HEK293 (cell line): ENCODE measurements at regions not wholly inside any gene's neighbourhood (a gene's known extent, or its start where the extent isn't known, plus 50 kb on each side); places are given as distances from the start of the nearest gene placed in this dataset.

ENCODE experiments used
- CTCF ChIA-PET: fragments of 350-600 bp; formaldehyde crosslinking; extraction: SDS; loops from one replicate; lab custom pipeline; 2021; ENCODE audit warnings: antibody characterized with exemption; lab: Yijun Ruan, JAX
- POLR2A ChIA-PET: fragments of 300-600 bp; formaldehyde crosslinking; extraction: SDS; loops from one replicate; lab custom pipeline; 2020; ENCODE audit warnings: antibody characterized with exemption, inconsistent platforms; lab: Yijun Ruan, JAX
- H3K27ac ChIP-seq: fragments of 200-500 bp; sonication (Bioruptor generic); 2 replicates; pipeline ENCODE4 v1.5.1; 2014; ENCODE audit warnings: low read depth, low read length, control low read depth, inconsistent platforms; ENCODE audit errors: extremely low read depth
- H3K36me3 ChIP-seq, 2 experiments: fragments of 200-500 bp in 1 of 2; sonication (Bioruptor generic) in 1 of 2; 1 replicate in 1 of 2; 2 replicates in 1 of 2; pipeline ENCODE4 v1.5.1; 2014 to 2017; ENCODE audit warnings: inconsistent platforms in 2 of 2, low read length in 2 of 2; ENCODE audit not compliant: control insufficient read depth in 2 of 2, insufficient read depth in 1 of 2
- H3K4me1 ChIP-seq: fragments of 200-500 bp; sonication (Bioruptor generic); 2 replicates; pipeline ENCODE4 v1.5.1; 2014; ENCODE audit warnings: mild to moderate bottlenecking, low read length, inconsistent platforms; ENCODE audit not compliant: control insufficient read depth, insufficient read depth
- H3K4me3 ChIP-seq: 2 replicates; pipeline ENCODE4 v1.5.1; 2011; ENCODE audit warnings: low read depth, mild to moderate bottlenecking, control low read depth, low read length, moderate library complexity
- H3K9me3 ChIP-seq: fragments of 200-500 bp; sonication (Bioruptor generic); 2 replicates; pipeline ENCODE4 v1.5.1; 2014; ENCODE audit warnings: low read depth, low read length, inconsistent platforms; ENCODE audit not compliant: control insufficient read depth, insufficient read depth
- GLIS1 ChIP-seq: fragments of 450-650 bp; formaldehyde crosslinking; IDR thresholded peaks from 2 replicates; pipeline ENCODE4 v1.5.1; 2016; ENCODE audit warnings: missing biosample characterization, missing genetic modification characterization
- HOXD13 ChIP-seq: sonication (generic); formaldehyde crosslinking; IDR thresholded peaks from 2 replicates; pipeline ENCODE4 v1.8.0; 2022; ENCODE audit warnings: missing genetic modification reagents, borderline replicate concordance
- SALL2 ChIP-seq: fragments of 450-650 bp; formaldehyde crosslinking; IDR thresholded peaks from 2 replicates; pipeline ENCODE4 v1.5.0; 2017; ENCODE audit warnings: missing biosample characterization, mild to moderate bottlenecking, missing genetic modification characterization, borderline replicate concordance
- SP2 ChIP-seq: fragments of 450-650 bp; formaldehyde crosslinking; IDR thresholded peaks from 2 replicates; pipeline ENCODE4 v1.5.1; 2016; ENCODE audit warnings: missing biosample characterization, missing genetic modification characterization
- ZFHX2 ChIP-seq: fragments of 450-650 bp; formaldehyde crosslinking; conservative IDR thresholded peaks from 2 replicates; pipeline ENCODE4 v1.5.1; 2016; ENCODE audit warnings: missing biosample characterization, missing genetic modification characterization
- ZNF112 ChIP-seq: fragments of 450-650 bp; formaldehyde crosslinking; IDR thresholded peaks from 2 replicates; pipeline ENCODE4 v1.5.0; 2017; ENCODE audit warnings: missing biosample characterization, missing genetic modification characterization
- ZNF121 ChIP-seq: fragments of 450-650 bp; formaldehyde crosslinking; IDR thresholded peaks from 2 replicates; pipeline ENCODE4 v1.5.1; 2016; ENCODE audit warnings: missing biosample characterization, missing genetic modification characterization
- ZNF155 ChIP-seq: fragments of 450-650 bp; formaldehyde crosslinking; IDR thresholded peaks from 2 replicates; pipeline ENCODE4 v1.5.1; 2016; ENCODE audit warnings: missing biosample characterization, missing genetic modification characterization
- ZNF221 ChIP-seq: fragments of 450-650 bp; formaldehyde crosslinking; IDR thresholded peaks from 2 replicates; pipeline ENCODE4 v1.5.1; 2017; ENCODE audit warnings: missing biosample characterization, missing genetic modification characterization, borderline replicate concordance
- ZNF311 ChIP-seq: fragments of 450-650 bp; formaldehyde crosslinking; IDR thresholded peaks from 2 replicates; pipeline ENCODE4 v1.5.1; 2017; ENCODE audit warnings: missing biosample characterization, missing genetic modification characterization, borderline replicate concordance
- ZNF324 ChIP-seq: fragments of 450-650 bp; formaldehyde crosslinking; IDR thresholded peaks from 2 replicates; pipeline ENCODE4 v1.5.1; 2016; ENCODE audit warnings: missing biosample characterization, missing genetic modification characterization
- ZNF416 ChIP-seq: fragments of 450-650 bp; formaldehyde crosslinking; IDR thresholded peaks from 2 replicates; pipeline ENCODE4 v1.5.1; 2016; ENCODE audit warnings: missing biosample characterization, missing genetic modification characterization
- ZNF621 ChIP-seq: fragments of 450-650 bp; formaldehyde crosslinking; IDR thresholded peaks from 2 replicates; pipeline ENCODE4 v1.5.1; 2017; ENCODE audit warnings: missing biosample characterization, missing genetic modification characterization
- ZNF654 ChIP-seq: fragments of 450-650 bp; formaldehyde crosslinking; IDR thresholded peaks from 2 replicates; pipeline ENCODE4 v1.5.1; 2016; ENCODE audit warnings: low read depth, missing biosample characterization, missing genetic modification characterization
- ZNF707 ChIP-seq: fragments of 450-650 bp; formaldehyde crosslinking; IDR thresholded peaks from 2 replicates; pipeline ENCODE4 v1.5.1; 2016; ENCODE audit warnings: missing biosample characterization, missing genetic modification characterization
- ZNF747 ChIP-seq: fragments of 450-650 bp; formaldehyde crosslinking; IDR thresholded peaks from 2 replicates; pipeline ENCODE4 v1.5.1; 2016; ENCODE audit warnings: missing biosample characterization, missing genetic modification characterization
- ZNF76 ChIP-seq: fragments of 450-650 bp; formaldehyde crosslinking; IDR thresholded peaks from 2 replicates; pipeline ENCODE4; 2016; ENCODE audit warnings: low read depth, missing biosample characterization, missing genetic modification characterization, borderline replicate concordance
- TF ChIP-seq, protein P1 (sequence below): fragments of 450-650 bp; IDR thresholded peaks from 2 replicates; pipeline ENCODE4 v1.5.1; 2018; ENCODE audit warnings: missing biosample characterization, missing genetic modification characterization
- TF ChIP-seq, protein P2 (sequence below): fragments of 450-650 bp; formaldehyde crosslinking; IDR thresholded peaks from 2 replicates; pipeline ENCODE4 v1.5.1; 2016; ENCODE audit warnings: missing biosample characterization, missing genetic modification characterization, borderline replicate concordance
- TF ChIP-seq, protein P3 (sequence below): fragments of 450-650 bp; formaldehyde crosslinking; IDR thresholded peaks from 2 replicates; pipeline ENCODE4 v1.5.1; 2016; ENCODE audit warnings: missing biosample characterization, missing genetic modification characterization
- TF ChIP-seq, protein P4 (sequence below): sonication (generic); formaldehyde crosslinking; IDR thresholded peaks from 2 replicates; pipeline ENCODE4 v1.8.1; 2022; ENCODE audit warnings: mild to moderate bottlenecking, moderate library complexity, missing genetic modification reagents
- TF ChIP-seq, protein P5 (sequence below): fragments of 450-650 bp; formaldehyde crosslinking; IDR thresholded peaks from 2 replicates; pipeline ENCODE4 v1.5.1; 2017; ENCODE audit warnings: missing biosample characterization, missing genetic modification characterization

DNA sequence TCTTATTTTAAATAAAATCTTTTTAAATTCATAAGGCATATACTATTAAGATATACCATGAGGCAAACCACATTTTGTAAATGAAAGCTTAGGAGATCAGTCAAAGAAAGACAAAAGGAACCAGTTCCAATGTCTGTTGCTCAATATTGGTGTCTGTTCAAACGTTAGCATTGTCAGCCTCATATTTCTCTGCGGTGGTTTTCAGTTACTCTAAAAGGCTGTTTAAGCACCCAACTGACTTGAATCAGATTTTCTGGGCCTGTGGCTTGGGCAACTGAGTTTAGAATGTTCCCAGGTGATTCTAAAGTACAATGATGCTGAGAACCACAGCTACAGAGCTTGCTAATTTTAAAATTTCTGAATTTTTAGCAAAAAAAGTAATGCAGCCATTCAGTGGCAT, 166.3 kb upstream of the KIF2A start (continued):
- TF ChIP-seq, protein P1, sequence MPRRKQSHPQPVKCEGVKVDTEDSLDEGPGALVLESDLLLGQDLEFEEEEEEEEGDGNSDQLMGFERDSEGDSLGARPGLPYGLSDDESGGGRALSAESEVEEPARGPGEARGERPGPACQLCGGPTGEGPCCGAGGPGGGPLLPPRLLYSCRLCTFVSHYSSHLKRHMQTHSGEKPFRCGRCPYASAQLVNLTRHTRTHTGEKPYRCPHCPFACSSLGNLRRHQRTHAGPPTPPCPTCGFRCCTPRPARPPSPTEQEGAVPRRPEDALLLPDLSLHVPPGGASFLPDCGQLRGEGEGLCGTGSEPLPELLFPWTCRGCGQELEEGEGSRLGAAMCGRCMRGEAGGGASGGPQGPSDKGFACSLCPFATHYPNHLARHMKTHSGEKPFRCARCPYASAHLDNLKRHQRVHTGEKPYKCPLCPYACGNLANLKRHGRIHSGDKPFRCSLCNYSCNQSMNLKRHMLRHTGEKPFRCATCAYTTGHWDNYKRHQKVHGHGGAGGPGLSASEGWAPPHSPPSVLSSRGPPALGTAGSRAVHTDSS (tag by site-specific recombination): no peak
- no peak for TF ChIP-seq ZNF311 (tag by site-specific recombination)
- TF ChIP-seq GLIS1 (tag by site-specific recombination): no peak

DNA sequence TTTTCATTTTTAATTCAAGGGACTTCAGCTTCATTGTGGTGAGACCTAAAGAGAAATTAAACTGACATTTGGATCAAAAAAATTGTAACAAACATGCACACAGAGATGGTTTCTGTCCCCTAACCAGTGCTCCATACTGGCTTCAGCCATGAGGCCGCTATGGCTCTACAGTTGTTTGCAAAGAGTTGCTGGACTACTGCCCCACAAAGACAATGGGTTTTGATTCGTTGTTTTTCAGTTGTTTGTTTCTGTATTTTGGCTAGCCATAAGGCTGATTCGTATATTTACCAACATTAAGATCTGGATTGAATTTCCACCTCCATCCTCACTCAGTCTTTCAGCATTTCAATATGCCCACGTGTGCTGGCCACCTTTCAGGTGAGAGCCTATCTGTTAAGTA, 163.7 kb upstream of the KIF2A start:
- TF ChIP-seq, protein P2, sequence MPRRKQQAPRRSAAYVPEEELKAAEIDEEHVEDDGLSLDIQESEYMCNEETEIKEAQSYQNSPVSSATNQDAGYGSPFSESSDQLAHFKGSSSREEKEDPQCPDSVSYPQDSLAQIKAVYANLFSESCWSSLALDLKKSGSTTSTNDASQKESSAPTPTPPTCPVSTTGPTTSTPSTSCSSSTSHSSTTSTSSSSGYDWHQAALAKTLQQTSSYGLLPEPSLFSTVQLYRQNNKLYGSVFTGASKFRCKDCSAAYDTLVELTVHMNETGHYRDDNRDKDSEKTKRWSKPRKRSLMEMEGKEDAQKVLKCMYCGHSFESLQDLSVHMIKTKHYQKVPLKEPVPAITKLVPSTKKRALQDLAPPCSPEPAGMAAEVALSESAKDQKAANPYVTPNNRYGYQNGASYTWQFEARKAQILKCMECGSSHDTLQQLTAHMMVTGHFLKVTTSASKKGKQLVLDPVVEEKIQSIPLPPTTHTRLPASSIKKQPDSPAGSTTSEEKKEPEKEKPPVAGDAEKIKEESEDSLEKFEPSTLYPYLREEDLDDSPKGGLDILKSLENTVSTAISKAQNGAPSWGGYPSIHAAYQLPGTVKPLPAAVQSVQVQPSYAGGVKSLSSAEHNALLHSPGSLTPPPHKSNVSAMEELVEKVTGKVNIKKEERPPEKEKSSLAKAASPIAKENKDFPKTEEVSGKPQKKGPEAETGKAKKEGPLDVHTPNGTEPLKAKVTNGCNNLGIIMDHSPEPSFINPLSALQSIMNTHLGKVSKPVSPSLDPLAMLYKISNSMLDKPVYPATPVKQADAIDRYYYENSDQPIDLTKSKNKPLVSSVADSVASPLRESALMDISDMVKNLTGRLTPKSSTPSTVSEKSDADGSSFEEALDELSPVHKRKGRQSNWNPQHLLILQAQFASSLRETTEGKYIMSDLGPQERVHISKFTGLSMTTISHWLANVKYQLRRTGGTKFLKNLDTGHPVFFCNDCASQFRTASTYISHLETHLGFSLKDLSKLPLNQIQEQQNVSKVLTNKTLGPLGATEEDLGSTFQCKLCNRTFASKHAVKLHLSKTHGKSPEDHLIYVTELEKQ (tag by site-specific recombination): no peak
- TF ChIP-seq ZNF155 (tag by site-specific recombination) (no peak), SP2 (tag by site-specific recombination) (no peak), ZNF621 (tag by site-specific recombination) (no peak), ZNF221 (no peak), ZNF76 (tag by site-specific recombination) (no peak), ZNF416 (no peak)
- CTCF ChIA-PET: interaction anchor here (0.7 to 1.7 kb wide), 6 partner anchors 9 to 208 kb away, joined by 4 to 7 read pairs (median 4); no protein-coding TSS in a partner anchor
- Histone ChIP-seq H3K4me1 (no peaks in the 10 kb centered on the region), H3K36me3 (no peaks in the 10 kb centered on the region), H3K4me3 (no peak overlapping the region), H3K9me3 (no peaks in the 10 kb centered on the region), H3K27ac (no peak overlapping the region)
- POLR2A ChIA-PET: no interaction called here

DNA sequence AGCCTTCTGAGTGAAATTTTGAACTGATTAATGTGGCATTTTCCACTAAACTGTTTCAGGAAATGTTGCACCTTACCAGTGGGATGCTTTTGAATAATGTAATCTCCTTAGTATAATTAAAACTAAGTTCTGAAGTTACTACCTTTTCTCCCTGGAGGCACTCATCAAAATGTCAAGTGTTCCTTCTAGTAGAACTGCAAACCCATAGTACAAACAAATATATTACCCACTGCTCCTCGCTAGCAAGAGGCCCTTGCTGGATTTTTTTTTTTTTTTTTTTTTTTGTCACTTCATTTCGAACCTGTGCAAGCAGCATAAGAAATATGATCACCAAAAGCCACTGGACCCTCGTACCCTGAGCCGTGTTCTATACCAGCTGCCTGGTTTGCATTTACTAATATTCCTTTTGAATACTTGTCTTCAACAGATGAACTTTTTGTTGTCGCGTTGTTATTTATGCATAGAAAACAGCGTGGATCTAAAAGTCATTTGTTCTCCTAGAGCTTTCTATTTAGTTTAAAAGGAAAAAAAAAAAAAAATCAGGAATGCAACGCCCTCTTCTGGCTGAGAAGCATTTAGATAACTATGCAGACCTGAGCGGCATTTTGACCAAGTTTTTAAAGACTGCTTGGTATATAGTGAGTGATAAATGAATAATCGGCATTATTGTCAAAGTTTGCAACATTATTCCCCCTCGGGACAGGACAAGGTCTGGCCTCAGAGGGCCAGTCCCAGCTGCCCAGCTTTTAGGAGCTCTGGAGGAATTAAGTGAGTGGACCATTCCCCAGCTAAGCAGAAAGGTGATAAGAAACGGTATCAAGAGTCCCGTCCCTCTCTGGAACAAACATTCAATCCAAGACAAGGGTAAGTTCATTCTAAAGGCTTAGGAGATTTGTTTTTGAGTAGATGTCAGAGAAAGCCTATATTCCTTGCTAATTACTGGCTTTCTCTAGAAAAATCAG, 162.5 kb upstream of the KIF2A start:
- no peaks in the 10 kb centered on the region for H3K36me3 ChIP-seq
- POLR2A ChIA-PET: no interaction called here
- no peak overlapping the region for H3K27ac ChIP-seq
- no peaks in the 10 kb centered on the region for H3K9me3 ChIP-seq
- no peaks in the 10 kb centered on the region for H3K4me1 ChIP-seq
- CTCF ChIA-PET: interaction anchor here (0.5 to 1.6 kb wide), 22 partner anchors 8 to 1534 kb away, joined by 3 to 7 read pairs (median 3); no protein-coding TSS in a partner anchor
- H3K4me3 ChIP-seq: no peak overlapping the region
- TF ChIP-seq ZNF747: no peak
- no peak for TF ChIP-seq ZNF112
- TF ChIP-seq ZFHX2 (tag by site-specific recombination): no peak
- TF ChIP-seq, protein P3, sequence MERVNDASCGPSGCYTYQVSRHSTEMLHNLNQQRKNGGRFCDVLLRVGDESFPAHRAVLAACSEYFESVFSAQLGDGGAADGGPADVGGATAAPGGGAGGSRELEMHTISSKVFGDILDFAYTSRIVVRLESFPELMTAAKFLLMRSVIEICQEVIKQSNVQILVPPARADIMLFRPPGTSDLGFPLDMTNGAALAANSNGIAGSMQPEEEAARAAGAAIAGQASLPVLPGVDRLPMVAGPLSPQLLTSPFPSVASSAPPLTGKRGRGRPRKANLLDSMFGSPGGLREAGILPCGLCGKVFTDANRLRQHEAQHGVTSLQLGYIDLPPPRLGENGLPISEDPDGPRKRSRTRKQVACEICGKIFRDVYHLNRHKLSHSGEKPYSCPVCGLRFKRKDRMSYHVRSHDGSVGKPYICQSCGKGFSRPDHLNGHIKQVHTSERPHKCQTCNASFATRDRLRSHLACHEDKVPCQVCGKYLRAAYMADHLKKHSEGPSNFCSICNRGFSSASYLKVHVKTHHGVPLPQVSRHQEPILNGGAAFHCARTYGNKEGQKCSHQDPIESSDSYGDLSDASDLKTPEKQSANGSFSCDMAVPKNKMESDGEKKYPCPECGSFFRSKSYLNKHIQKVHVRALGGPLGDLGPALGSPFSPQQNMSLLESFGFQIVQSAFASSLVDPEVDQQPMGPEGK (tag by site-specific recombination): no peak
- no peak for TF ChIP-seq HOXD13
- TF ChIP-seq ZNF311 (tag by site-specific recombination): no peak
- TF ChIP-seq, protein P4, sequence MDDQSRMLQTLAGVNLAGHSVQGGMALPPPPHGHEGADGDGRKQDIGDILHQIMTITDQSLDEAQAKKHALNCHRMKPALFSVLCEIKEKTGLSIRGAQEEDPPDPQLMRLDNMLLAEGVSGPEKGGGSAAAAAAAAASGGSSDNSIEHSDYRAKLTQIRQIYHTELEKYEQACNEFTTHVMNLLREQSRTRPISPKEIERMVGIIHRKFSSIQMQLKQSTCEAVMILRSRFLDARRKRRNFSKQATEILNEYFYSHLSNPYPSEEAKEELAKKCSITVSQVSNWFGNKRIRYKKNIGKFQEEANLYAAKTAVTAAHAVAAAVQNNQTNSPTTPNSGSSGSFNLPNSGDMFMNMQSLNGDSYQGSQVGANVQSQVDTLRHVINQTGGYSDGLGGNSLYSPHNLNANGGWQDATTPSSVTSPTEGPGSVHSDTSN (CRISPR knock-in tag): no peak
- TF ChIP-seq, protein P5, sequence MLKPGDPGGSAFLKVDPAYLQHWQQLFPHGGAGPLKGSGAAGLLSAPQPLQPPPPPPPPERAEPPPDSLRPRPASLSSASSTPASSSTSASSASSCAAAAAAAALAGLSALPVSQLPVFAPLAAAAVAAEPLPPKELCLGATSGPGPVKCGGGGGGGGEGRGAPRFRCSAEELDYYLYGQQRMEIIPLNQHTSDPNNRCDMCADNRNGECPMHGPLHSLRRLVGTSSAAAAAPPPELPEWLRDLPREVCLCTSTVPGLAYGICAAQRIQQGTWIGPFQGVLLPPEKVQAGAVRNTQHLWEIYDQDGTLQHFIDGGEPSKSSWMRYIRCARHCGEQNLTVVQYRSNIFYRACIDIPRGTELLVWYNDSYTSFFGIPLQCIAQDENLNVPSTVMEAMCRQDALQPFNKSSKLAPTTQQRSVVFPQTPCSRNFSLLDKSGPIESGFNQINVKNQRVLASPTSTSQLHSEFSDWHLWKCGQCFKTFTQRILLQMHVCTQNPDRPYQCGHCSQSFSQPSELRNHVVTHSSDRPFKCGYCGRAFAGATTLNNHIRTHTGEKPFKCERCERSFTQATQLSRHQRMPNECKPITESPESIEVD (tag by site-specific recombination): peak; percentile 42; the same call in 1 of the 2 replicates
- peak; percentile 67 for TF ChIP-seq ZNF654 (tag by site-specific recombination)
- TF ChIP-seq ZNF121 (tag by site-specific recombination): no peak
- no peak for TF ChIP-seq ZNF324 (tag by site-specific recombination)
- no peak for TF ChIP-seq ZNF707
- no peak for TF ChIP-seq SALL2 (tag by site-specific recombination)
